ENCODE measurements at regions not wholly inside any gene's neighbourhood (a gene's known extent, or its start where the extent isn't known, plus 50 kb on each side); places are given as distances from the start of the nearest gene placed in this dataset.

DNA sequence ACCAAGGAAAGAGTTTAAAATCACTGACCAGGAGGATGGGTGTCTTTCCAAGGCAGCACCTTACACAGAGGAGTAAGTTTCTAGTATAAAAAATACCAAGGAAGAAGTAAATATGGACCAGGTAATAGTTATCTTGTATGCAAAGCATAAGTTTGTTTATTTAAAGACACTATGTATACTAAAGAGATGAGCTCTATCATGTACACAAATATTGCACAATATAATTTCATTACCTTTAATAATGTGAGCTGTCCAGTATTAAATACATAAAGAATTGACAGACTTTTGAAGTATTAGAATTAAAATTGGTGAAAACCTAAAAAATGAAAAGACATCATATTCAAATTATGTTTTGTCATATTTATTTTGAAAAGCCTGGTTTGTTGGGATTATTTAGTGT is 322.0 kb upstream of the MIR17HG start:
- TF ChIP-seq, protein P1, sequence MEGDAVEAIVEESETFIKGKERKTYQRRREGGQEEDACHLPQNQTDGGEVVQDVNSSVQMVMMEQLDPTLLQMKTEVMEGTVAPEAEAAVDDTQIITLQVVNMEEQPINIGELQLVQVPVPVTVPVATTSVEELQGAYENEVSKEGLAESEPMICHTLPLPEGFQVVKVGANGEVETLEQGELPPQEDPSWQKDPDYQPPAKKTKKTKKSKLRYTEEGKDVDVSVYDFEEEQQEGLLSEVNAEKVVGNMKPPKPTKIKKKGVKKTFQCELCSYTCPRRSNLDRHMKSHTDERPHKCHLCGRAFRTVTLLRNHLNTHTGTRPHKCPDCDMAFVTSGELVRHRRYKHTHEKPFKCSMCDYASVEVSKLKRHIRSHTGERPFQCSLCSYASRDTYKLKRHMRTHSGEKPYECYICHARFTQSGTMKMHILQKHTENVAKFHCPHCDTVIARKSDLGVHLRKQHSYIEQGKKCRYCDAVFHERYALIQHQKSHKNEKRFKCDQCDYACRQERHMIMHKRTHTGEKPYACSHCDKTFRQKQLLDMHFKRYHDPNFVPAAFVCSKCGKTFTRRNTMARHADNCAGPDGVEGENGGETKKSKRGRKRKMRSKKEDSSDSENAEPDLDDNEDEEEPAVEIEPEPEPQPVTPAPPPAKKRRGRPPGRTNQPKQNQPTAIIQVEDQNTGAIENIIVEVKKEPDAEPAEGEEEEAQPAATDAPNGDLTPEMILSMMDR (IDR thresholded peaks at IDR 0.05): no peak
- TF ChIP-seq POLR2A (IDR thresholded peaks at IDR 0.05): no peak

Measured in thyroid gland (tissue), 4 donors.